Psoas muscle (tissue), 7 donors: ENCODE measurements at regions not wholly inside any gene's neighbourhood (a gene's known extent, or its start where the extent isn't known, plus 50 kb on each side); places are given as distances from the start of the nearest gene placed in this dataset.

ENCODE experiments used
- ATAC-seq, 4 donors: fragments of 200-7000 bp; cut with Tn5 transposase; one replicate each; pipeline ENCODE4 v1.9.1; 2020; ENCODE audit warnings: moderate library complexity in 3 of 4, mild to moderate bottlenecking in 2 of 4
- DNase-seq, 2 donors: peaks; one replicate each; pipeline ENCODE4 v3.0.0-alpha.2; 2020
- H3K27ac ChIP-seq: fragments of 200-600 bp; one replicate; pipeline ENCODE4 v1.8.0; 2022
- H3K27me3 ChIP-seq, 3 donors: fragments of 200-600 bp in 1 of 3; one replicate each; pipeline versions ENCODE4 v1.6.1 to v1.8.0; 2013 to 2022; ENCODE audit warnings: low read length in 2 of 3, mild to moderate bottlenecking in 2 of 3, moderate library complexity in 1 of 3; ENCODE audit not compliant: insufficient read depth in 3 of 3
- H3K36me3 ChIP-seq, 2 donors: fragments of 200-600 bp in 1 of 2; one replicate each; pipeline versions ENCODE4 v1.6.1 to v1.8.0; 2013 to 2022; ENCODE audit warnings: low read depth in 1 of 2, mild to moderate bottlenecking in 1 of 2, moderate library complexity in 1 of 2; ENCODE audit not compliant: insufficient read depth in 1 of 2
- H3K4me1 ChIP-seq: fragments of 200-600 bp; one replicate; pipeline ENCODE4 v1.8.0; 2022
- H3K4me3 ChIP-seq: fragments of 200-600 bp; one replicate; pipeline ENCODE4 v1.8.0; 2022; ENCODE audit warnings: mild to moderate bottlenecking
- H3K9me3 ChIP-seq: fragments of 200-600 bp; one replicate; pipeline ENCODE4 v1.8.0; 2022
- WGBS, 3 donors: extraction: QIAGEN DNeasy Blood & Tissue Kit; methylation state at CpG; one replicate each; pipeline versions ENCODE4 v1.1.6 to v1.1.7; 2013; 5-methylcytosine and 5-hydroxymethylcytosine counted together
- intact Hi-C, 2 donors: fragments of 100-400 bp; cut with DNase I; formaldehyde crosslinking; loops; one replicate each; pipeline versions ENCODE4 v1.11.0 to v1.14.2; 2022
- TF ChIP-seq, protein P1 (sequence below): fragments of 200-600 bp; IDR thresholded peaks from one replicate; pipeline ENCODE4 v1.8.0; 2022; ENCODE audit warnings: antibody characterized with exemption
- donor health status: healthy with polysubstance abuse.
- donor health status: DM: no; HTN: no; CAD: no; lungs with moderate emphysema.
- donor health status: Bipolar disorder and iron deficiency.
- donor health status: healthy.
- donor health status: DM: yes; HTN: yes; CAD: no.
- donor health status: DM: no; HTN: no; CAD: no.
- donor health status: DM: yes; HTN: yes; CAD: no.

DNA sequence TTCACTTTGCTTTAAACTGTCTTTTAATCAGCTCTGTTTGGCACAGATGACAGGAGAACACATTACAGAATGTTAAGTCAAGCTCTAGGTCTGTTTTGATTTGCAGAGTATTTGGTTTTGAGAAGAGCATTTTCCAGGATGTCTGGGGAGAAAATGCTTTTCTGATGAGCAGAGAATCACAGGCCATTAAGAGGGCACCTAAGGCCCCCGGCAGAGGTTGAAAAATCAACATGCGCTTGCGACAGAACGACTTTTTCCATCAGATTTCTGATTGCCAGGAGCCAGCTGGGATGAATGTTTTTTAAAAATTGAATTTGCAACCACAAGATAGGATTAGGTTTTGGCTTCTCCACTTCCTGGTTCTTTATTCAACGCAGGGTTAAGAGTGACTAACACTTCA is 304.5 kb downstream of the JRKL start:
- WGBS, 3 donors: 79 to 84% (median 84%) methylated on average over 5 of the region's 5 CpGs
- no peak for DNase-seq
- H3K36me3 ChIP-seq: no peaks in the 10 kb centered on the region
- no peak for ATAC-seq
- no peaks in the 10 kb centered on the region for H3K27me3 ChIP-seq
- no peak overlapping the region for H3K4me3 ChIP-seq
- H3K9me3 ChIP-seq: no peaks in the 10 kb centered on the region
- H3K27ac ChIP-seq: no peak overlapping the region
- H3K4me1 ChIP-seq: no peaks in the 10 kb centered on the region
- intact Hi-C loops: no loop called here
- TF ChIP-seq, protein P1, sequence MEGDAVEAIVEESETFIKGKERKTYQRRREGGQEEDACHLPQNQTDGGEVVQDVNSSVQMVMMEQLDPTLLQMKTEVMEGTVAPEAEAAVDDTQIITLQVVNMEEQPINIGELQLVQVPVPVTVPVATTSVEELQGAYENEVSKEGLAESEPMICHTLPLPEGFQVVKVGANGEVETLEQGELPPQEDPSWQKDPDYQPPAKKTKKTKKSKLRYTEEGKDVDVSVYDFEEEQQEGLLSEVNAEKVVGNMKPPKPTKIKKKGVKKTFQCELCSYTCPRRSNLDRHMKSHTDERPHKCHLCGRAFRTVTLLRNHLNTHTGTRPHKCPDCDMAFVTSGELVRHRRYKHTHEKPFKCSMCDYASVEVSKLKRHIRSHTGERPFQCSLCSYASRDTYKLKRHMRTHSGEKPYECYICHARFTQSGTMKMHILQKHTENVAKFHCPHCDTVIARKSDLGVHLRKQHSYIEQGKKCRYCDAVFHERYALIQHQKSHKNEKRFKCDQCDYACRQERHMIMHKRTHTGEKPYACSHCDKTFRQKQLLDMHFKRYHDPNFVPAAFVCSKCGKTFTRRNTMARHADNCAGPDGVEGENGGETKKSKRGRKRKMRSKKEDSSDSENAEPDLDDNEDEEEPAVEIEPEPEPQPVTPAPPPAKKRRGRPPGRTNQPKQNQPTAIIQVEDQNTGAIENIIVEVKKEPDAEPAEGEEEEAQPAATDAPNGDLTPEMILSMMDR: no peak

DNA sequence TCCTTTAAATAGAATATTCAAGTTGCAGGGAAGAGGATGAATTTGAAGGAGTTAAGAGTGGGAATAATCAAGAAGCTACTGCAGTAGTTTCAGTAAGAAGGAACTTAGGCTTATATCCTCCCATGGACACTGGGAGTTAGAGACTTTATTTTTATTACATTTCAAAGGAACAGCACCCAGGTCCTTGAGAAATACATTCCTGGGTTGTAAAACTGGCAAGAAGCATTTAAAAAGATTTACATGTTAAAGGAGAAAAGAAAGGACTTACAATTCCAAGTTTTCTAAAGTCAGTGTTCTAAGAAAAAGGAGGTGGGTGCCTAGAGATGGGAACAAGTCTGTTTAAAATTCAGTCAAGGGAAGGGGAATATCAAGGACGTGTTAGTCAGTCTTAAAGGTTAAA is 306.9 kb downstream of the JRKL start:
- ATAC-seq: no peak
- H3K9me3 ChIP-seq: no peaks in the 10 kb centered on the region
- no peak overlapping the region for H3K4me3 ChIP-seq
- H3K27me3 ChIP-seq: no peaks in the 10 kb centered on the region
- intact Hi-C loops: no loop called here
- H3K27ac ChIP-seq: no peak overlapping the region
- TF ChIP-seq, protein P1: no peak
- no peaks in the 10 kb centered on the region for H3K4me1 ChIP-seq
- H3K36me3 ChIP-seq: no peaks in the 10 kb centered on the region
- DNase-seq: no peak
- 16 to 33% (median 26%) methylated on average over 1 of the region's 1 CpG for WGBS, 3 donors

DNA sequence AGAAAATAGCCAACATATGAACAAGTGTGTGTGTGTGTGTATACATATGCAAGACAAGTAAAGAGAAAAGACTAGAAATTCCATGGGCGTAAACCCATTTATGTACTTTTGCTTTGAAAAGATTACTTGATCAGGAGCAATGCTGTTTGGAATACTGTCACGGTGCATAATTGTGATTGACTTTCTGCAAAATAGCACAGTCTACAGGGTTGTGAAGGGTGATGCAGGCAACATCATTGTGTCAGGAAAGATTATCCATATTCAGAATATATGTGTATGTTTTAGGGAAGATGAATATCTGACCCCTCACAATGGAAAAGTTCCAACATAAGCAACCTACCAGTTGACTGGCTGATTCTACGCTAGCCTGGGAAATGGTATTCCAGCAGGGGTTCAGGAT is 307.7 kb downstream of the JRKL start:
- DNase-seq: no peak
- no peaks in the 10 kb centered on the region for H3K4me1 ChIP-seq
- TF ChIP-seq, protein P1: no peak
- no peak overlapping the region for H3K27ac ChIP-seq
- no peaks in the 10 kb centered on the region for H3K9me3 ChIP-seq
- 86 to 97% (median 88%) methylated on average over 3 of the region's 3 CpGs for WGBS, 3 donors
- intact Hi-C loops: no loop called here
- ATAC-seq: no peak
- H3K4me3 ChIP-seq: no peak overlapping the region
- H3K36me3 ChIP-seq: no peaks in the 10 kb centered on the region
- H3K27me3 ChIP-seq: no peaks in the 10 kb centered on the region

- Histone ChIP-seq H3K27me3 (no peaks in the 10 kb centered on the region), H3K36me3 (no peaks in the 10 kb centered on the region), H3K4me3 (no peak overlapping the region), H3K27ac (no peak overlapping the region), H3K4me1 (no peaks in the 10 kb centered on the region), H3K9me3 (no peaks in the 10 kb centered on the region)
- intact Hi-C loops: no loop called here
- TF ChIP-seq, protein P1: no peak
- no peak for ATAC-seq
- no peak for DNase-seq
- WGBS, 3 donors: 50 to 59% (median 53%) methylated on average over 3 of the region's 3 CpGs
These were observed 315.0 kb downstream of the JRKL start for GRCh38 chr11:96704847-96705246.

GRCh38 chr11:96706761-96707160 is 316.9 kb downstream of the JRKL start:
- Histone ChIP-seq H3K36me3 (no peaks in the 10 kb centered on the region), H3K27ac (no peak overlapping the region), H3K27me3 (no peaks in the 10 kb centered on the region), H3K4me3 (no peak overlapping the region), H3K9me3 (no peaks in the 10 kb centered on the region), H3K4me1 (no peaks in the 10 kb centered on the region)
- ATAC-seq: no peak
- DNase-seq: no peak
- WGBS, 3 donors: 73 to 81% (median 74%) methylated on average over 3 of the region's 3 CpGs
- intact Hi-C loops: no loop called here
- TF ChIP-seq, protein P1: no peak
